Neural crest cell (in vitro differentiated cells): ENCODE measurements at regions not wholly inside any gene's neighbourhood (a gene's known extent, or its start where the extent isn't known, plus 50 kb on each side); places are given as distances from the start of the nearest gene placed in this dataset.

Source experiments
- DNase-seq: peaks from one replicate; pipeline ENCODE4 v3.0.0; 2021; ENCODE audit warnings: low read depth, mixed read lengths, low spot score
- H3K27ac Mint-ChIP-seq: one replicate; pipeline ENCODE4 v1.8.0; 2021; ENCODE audit warnings: mild to moderate bottlenecking, mixed read lengths; ENCODE audit not compliant: unreplicated experiment
- H3K27me3 Mint-ChIP-seq: 2 replicates; pipeline ENCODE4 v1.8.0; 2021; ENCODE audit warnings: low read depth, mild to moderate bottlenecking, mixed read lengths
- H3K36me3 Mint-ChIP-seq: 2 replicates; pipeline ENCODE4 v1.8.0; 2021; ENCODE audit warnings: low read depth, mild to moderate bottlenecking, mixed read lengths
- H3K4me1 Mint-ChIP-seq: 2 replicates; pipeline ENCODE4 v1.8.0; 2021; ENCODE audit warnings: mixed read lengths
- H3K4me3 Mint-ChIP-seq: one replicate; pipeline ENCODE4 v1.8.0; 2021; ENCODE audit warnings: mild to moderate bottlenecking, mixed read lengths
- H3K9me3 Mint-ChIP-seq: 2 replicates; pipeline ENCODE4 v1.8.0; 2021; ENCODE audit warnings: mixed read lengths
- TF ChIP-seq, protein P1 (sequence below): fragments of 200-600 bp; sonication (generic); conservative IDR thresholded peaks from 2 replicates; pipeline ENCODE4 v1.5.0; 2021; ENCODE audit warnings: antibody characterized with exemption, mild to moderate bottlenecking

DNA sequence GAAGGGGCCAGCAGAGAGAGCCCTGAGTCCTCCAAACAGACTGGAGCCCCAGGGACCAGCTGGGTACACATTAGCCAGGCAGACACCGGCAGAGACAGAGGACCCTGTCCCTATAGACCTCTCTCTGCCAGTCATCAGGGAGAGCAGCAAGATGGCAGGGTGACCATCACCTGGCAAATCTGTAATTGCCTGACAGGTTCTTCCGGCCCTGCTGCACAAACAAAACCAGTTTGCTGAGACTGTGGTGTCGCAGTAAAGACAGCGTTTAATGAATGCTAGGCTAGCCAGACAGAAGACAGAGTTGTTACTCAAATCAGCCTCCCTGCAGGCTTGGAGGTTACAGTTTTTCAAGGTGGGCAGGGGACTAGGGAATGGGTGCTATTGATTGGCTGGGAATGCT, 618.9 kb downstream of the NPHP4 start:
- peaks cover 10% of the 10 kb centered on the region for H3K9me3 Mint-ChIP-seq
- no peak for DNase-seq
- H3K4me3 Mint-ChIP-seq: no peak overlapping the region
- no peaks in the 10 kb centered on the region for H3K27me3 Mint-ChIP-seq
- peaks cover under 1% of the 10 kb centered on the region for H3K4me1 Mint-ChIP-seq
- H3K27ac Mint-ChIP-seq: no peak overlapping the region
- TF ChIP-seq, protein P1, sequence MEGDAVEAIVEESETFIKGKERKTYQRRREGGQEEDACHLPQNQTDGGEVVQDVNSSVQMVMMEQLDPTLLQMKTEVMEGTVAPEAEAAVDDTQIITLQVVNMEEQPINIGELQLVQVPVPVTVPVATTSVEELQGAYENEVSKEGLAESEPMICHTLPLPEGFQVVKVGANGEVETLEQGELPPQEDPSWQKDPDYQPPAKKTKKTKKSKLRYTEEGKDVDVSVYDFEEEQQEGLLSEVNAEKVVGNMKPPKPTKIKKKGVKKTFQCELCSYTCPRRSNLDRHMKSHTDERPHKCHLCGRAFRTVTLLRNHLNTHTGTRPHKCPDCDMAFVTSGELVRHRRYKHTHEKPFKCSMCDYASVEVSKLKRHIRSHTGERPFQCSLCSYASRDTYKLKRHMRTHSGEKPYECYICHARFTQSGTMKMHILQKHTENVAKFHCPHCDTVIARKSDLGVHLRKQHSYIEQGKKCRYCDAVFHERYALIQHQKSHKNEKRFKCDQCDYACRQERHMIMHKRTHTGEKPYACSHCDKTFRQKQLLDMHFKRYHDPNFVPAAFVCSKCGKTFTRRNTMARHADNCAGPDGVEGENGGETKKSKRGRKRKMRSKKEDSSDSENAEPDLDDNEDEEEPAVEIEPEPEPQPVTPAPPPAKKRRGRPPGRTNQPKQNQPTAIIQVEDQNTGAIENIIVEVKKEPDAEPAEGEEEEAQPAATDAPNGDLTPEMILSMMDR: no peak
- H3K36me3 Mint-ChIP-seq: peaks cover 2% of the 10 kb centered on the region

DNA sequence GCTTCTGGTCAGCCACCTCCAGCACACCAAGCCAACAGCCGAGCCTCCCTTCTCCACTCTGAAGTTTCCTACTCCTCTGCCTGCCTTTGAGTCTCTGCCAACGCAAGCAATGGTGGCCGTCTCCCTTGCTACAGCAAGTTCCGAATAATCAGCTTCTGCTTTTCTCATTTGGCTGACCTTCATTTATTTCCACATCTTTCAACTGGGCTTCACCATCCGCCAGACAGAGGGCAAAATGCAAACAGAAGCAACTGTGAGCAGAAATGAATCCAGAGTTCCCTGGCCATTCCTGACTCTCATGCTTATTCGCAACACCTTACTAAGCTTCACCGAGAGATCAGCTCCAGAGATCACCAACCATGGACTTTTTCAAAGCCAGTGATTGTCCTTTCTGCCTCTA, 621.0 kb downstream of the NPHP4 start:
- no peak for DNase-seq
- peaks cover 10% of the 10 kb centered on the region for H3K9me3 Mint-ChIP-seq
- H3K27me3 Mint-ChIP-seq: no peaks in the 10 kb centered on the region
- H3K4me3 Mint-ChIP-seq: no peak overlapping the region
- TF ChIP-seq, protein P1: no peak
- peaks cover 11% of the 10 kb centered on the region for H3K4me1 Mint-ChIP-seq
- peaks cover 2% of the 10 kb centered on the region for H3K36me3 Mint-ChIP-seq
- no peak overlapping the region for H3K27ac Mint-ChIP-seq

DNA sequence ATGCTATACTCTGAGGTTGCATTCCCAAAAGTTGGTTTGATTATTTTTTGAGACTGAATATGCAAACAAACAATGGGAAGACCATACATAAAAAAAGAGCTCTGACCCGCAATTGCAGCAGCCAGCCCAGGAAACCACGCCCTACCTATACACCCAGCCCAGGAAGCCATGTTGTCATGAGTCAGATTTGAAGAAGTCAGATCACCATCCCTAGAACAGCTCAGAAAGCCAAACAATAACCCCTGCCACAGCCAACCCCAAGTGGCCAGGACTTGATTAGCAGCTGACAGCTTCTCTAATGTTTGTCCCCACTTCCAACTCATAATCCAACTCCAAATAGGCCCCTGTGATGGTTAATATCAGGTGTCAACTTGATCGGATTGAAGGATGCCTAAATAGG, 621.9 kb downstream of the NPHP4 start:
- peaks cover 14% of the 10 kb centered on the region for H3K9me3 Mint-ChIP-seq
- no peaks in the 10 kb centered on the region for H3K27me3 Mint-ChIP-seq
- H3K27ac Mint-ChIP-seq: no peak overlapping the region
- H3K4me3 Mint-ChIP-seq: no peak overlapping the region
- TF ChIP-seq, protein P1: no peak
- peaks cover 2% of the 10 kb centered on the region for H3K36me3 Mint-ChIP-seq
- DNase-seq: no peak
- H3K4me1 Mint-ChIP-seq: peaks cover 15% of the 10 kb centered on the region

DNA sequence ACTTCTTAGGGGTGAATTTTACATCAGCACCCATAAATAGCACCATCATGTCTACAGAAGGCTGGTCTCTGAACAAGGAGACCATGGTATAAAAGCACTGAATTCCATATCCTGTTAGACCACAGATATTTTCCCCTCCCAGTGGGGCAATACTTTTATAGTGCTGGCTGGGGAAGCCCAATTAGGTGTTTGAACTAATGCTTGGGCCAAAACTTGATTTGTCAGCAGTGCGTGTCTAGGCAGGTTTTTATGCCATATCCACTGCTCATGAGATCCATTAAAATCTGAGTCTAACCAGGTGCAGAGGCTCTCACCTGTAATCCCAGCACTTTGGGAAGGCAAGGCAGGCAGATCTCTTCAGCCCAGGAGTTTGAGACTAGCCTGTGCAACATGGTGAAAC, 623.0 kb downstream of the NPHP4 start:
- no peaks in the 10 kb centered on the region for H3K27me3 Mint-ChIP-seq
- TF ChIP-seq, protein P1: no peak
- H3K27ac Mint-ChIP-seq: no peak overlapping the region
- H3K36me3 Mint-ChIP-seq: peaks cover 2% of the 10 kb centered on the region
- DNase-seq: no peak
- no peak overlapping the region for H3K4me3 Mint-ChIP-seq
- H3K9me3 Mint-ChIP-seq: peaks cover 19% of the 10 kb centered on the region
- peaks cover 15% of the 10 kb centered on the region for H3K4me1 Mint-ChIP-seq

DNA sequence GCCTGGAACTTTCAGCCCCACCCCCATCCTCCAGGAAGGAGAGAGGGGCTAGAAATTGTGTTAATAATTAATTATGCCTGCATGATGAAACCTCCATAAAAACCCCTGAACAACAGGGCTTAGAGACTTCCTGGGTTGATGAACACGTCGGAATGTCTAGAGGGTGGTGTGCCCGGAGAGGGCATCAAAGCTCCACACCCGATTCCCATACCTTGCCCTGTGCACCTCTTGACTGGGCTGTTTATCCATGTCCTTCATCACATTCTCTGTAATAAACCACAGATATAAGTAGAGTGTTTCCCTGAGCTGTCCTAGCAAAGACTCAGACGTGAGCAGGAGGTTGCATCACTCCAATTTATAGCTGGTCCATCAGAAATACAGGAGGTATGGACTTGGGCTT, 624.0 kb downstream of the NPHP4 start:
- H3K4me3 Mint-ChIP-seq: no peak overlapping the region
- H3K27ac Mint-ChIP-seq: peak overlapping the region; percentile 21
- no peaks in the 10 kb centered on the region for H3K27me3 Mint-ChIP-seq
- H3K4me1 Mint-ChIP-seq: peaks cover 15% of the 10 kb centered on the region
- TF ChIP-seq, protein P1: no peak
- peaks cover 15% of the 10 kb centered on the region for H3K9me3 Mint-ChIP-seq
- no peak for DNase-seq
- H3K36me3 Mint-ChIP-seq: peaks cover 2% of the 10 kb centered on the region

DNA sequence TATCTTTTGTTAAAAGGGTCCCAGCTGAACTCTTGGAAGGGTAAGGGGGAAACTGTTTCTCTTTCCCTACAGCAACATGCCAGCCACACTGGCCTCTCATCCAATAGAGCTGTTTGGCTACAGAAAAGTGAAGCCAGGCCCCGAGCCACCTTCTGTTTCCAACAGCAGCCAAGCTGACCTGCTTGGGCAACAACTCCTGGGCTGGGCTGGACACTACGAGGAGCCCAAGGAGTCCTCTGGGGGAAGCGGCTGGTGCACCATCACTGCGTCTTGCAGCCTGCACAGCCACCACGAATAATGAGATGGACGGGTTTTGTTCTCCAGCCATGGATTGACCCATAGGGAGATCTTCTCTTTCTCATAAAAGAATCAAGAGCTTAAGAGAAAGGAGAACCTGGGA, 624.9 kb downstream of the NPHP4 start:
- H3K27me3 Mint-ChIP-seq: no peaks in the 10 kb centered on the region
- H3K9me3 Mint-ChIP-seq: peaks cover 12% of the 10 kb centered on the region
- H3K36me3 Mint-ChIP-seq: peaks cover 2% of the 10 kb centered on the region
- no peak overlapping the region for H3K27ac Mint-ChIP-seq
- TF ChIP-seq, protein P1: no peak
- no peak overlapping the region for H3K4me3 Mint-ChIP-seq
- H3K4me1 Mint-ChIP-seq: peaks cover 15% of the 10 kb centered on the region
- no peak for DNase-seq
